ENCODE measurements at regions not wholly inside any gene's neighbourhood (a gene's known extent, or its start where the extent isn't known, plus 50 kb on each side); places are given as distances from the start of the nearest gene placed in this dataset.

- no peak for DNase-seq
Observed at GRCh38 chr10:36621346-36621745, 504.1 kb upstream of the ANKRD30A start.

DNA sequence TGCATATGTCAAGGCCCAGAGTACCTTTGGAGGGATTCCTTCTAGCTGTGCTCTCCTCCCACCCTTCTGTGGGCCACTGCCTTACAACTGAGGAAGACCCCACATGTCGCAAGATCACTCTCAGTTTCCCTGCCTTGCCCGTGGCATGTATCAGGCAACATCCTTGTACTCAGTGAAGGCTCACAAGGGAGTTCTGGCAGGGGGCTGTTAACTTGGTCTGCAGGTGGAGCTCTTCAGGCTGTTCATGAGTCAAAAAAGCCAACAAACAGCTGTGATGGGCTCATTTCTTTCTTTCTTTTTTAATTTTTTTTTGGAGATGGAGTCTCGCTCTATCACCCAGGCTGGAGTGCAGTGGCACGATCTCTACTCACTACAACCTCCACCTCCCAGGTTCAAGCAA, 513.0 kb upstream of the ANKRD30A start:
- no peak for DNase-seq

GRCh38 chr10:36608866-36609265, 516.5 kb upstream of the ANKRD30A start:
- DNase-seq, result no peak

DNA sequence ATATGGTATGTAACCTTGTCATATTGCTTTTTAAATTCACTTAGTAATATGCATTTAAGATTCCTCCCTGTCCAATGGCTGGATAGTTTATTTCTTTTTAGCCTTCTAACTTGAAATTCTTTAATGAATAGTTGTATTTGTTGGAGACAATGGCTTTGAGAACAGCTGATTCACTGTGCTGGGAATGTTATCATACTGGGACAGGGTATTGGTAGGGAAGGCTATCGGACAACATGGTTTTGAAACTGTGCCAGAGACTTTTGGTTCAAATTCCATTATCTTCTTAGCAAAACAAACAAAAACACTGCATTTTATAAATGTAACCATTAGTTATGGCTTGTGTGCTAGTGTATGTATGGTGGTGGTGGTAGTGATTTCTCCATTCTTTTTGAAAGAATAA, 517.1 kb upstream of the ANKRD30A start:
- no peak for DNase-seq

- no peak for DNase-seq
Observed at GRCh38 chr10:36606234-36606839, 519.1 kb upstream of the ANKRD30A start.

DNA sequence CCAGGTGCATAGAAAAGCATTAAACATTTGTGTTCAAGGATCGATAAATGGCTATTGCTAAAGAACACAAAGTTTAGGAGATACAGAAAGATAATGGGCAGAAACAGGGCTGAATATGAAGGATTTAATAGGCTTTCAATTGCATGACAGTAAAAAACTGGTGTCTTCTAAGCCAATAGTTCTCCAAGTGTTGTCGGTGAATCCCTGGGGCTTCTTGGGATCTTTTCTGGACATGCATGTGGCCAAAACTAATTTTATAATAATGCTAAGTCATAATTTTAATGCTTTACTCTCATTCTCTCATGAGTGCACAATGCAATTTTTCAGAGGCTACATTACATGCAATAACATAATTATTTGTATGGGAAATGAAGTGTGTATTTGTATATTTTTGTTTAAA, 521.1 kb upstream of the ANKRD30A start:
- no peak for DNase-seq

DNA sequence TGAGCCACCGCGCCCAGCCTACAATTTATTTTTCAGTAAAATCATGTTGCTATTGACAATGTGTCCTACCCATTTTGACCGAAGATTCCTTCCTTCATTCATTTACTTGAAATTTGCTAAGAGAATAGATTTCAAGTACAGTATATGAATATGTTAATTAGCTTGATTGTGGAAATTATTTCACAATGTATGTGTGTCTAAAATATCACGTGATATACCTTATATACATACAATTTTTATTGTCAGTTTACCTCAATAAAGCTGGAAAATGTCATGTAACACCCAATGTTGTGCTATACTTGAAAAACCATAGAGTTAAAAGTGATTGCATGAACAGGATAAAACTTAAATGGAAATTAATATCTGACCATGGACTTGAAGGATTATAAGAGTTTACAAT, 521.7 kb upstream of the ANKRD30A start:
- no peak for DNase-seq

DNA sequence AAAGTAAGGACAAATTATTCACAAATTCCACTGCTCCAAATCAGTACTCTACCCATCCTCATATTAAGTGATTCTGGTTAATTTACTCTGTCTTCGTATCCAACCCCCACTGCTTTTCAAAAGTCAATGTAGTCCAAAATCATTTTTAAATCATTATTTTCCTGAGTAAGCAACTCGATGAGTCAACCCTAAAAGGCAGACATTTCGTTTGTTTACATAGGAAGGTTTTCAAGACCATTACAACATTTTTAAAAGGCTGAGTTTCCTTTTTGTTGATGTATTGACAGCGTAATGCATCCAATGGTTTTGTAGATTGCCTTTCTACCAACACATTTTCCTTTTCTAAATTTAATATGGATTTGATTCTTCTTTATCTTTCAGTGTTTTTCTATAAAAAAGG, 523.0 kb upstream of the ANKRD30A start:
- DNase-seq, result no peak

DNA sequence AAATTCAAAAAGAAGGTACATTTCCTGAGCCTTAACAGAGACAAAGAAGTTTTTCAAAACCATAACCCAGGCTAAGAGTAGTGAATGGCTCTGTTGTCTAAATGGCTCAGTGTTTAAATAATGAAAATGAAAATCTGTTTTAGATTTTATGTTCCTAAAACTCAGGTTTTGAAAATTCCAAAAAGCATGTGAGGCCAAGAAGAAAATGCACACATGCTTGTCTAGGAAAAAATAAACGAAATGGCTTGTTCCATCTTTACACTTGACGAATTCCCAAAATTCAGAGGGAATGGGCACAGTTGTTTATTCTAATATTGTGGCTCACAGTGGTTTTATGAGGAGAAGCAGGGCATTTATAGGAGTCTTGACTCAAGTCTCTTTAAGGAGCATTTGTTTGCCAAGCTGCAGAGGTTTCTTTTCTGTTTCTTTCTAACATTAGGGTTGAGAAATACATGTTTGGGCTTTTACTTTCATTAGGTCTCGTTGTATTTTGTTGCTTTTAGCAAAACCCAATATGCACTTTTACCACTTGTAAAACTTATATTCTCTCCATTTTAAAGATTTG, 527.6 kb upstream of the ANKRD30A start:
- no peak for DNase-seq

DNA sequence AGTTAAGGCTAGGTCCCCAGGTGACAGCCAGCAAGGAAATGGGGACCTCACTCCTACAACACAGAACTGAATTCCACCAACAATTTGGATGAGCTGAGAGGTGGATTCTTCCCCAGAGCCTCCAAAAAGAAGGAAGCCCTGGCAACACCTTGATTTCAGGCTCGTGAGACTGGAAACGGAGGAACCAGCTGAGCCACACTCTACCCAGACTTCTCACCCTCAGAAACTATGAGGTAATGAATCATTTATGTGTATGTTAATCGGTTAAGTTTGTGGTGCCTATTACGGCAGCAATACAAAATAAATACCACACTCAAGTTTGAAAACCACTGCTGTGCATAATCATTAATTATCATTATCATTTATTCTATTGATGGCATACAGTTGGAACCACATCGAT, 532.4 kb upstream of the ANKRD30A start:
- no peak for DNase-seq

DNA sequence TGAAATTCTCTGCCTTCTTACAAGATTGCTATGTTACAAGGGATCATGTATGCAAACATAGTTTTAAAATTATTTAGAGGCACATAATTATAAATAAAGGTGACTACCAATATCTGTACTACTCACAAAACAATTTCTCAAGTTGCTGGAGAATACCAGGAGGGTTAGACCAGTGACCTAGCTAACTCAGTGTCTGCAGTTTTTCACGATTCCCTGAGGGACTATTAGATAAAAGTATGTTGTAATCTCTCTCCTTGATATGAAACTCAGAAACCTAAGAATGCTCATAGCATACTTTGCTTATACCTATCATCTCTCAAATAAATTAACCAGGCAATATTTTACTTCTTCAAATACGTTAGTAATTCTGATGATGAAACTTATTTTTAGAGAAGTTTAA, 534.0 kb upstream of the ANKRD30A start:
- DNase-seq, result no peak

GRCh38 chr10:36583690-36584089, 541.7 kb upstream of the ANKRD30A start:
- no peak for DNase-seq

- DNase-seq, result no peak
Observed at GRCh38 chr10:36581237-36581636, 544.2 kb upstream of the ANKRD30A start.

GRCh38 chr10:36578306-36578705, 547.1 kb upstream of the ANKRD30A start:
- no peak for DNase-seq

DNA sequence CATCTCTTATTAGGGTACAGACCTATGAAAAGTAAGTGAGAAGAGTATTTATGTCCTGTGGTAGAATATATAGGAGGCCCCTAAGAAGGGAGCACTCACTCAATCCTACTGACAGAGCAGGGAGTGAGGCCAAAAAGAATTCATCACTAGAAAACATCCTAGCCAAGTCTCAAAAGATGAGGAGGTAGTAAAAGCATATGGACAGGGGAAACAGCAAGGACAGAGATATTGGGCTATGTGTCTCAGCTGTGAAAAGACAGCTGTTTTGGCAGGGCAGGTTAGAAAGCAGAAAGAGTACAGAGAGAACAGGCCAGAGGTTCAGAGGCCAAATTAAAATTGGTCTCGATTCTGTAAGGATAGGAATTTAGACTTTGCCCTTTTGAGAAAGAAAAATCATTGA, 548.3 kb upstream of the ANKRD30A start:
- no peak for DNase-seq

DNA sequence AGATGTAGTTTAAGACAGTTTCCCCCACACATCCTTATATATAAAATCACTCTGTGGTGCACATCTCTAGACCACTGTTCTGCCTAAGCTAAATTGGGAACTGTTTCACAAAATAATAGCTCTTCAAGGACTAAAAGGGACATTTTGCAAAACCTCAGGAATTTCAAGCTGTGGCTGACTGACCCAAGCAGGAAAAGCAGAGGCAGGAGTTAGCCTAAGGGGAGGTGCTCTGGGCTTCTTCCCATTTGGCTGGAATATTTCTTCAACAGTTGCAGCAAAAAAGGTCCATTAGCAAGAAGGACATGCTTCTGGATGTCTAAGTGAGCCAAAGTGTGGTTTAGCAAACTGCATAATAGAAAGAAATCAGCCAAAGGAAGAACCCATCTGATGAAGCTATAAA, 551.2 kb upstream of the ANKRD30A start:
- DNase-seq, result no peak

DNA sequence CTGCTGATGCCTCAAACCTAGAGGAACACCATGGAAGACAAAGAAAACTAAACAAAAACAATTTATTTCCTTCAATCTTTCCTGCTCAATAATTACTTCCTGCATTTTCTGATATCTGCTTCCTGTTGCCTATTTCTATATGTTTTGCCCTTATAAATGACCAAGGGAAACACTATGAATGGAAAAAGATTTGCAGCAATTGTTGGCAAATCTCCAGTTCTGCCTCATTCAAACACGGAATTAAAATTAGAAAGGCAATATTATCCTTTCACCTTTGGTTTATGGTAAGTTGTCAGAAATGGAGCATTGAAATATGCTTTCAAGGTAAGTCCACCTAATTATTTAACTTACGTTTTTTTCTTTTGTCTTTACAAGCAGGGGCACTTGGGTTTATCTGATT, 552.2 kb upstream of the ANKRD30A start:
- no peak for DNase-seq

GRCh38 chr10:36564433-36564832, 561.0 kb upstream of the ANKRD30A start:
- no peak for DNase-seq

DNA sequence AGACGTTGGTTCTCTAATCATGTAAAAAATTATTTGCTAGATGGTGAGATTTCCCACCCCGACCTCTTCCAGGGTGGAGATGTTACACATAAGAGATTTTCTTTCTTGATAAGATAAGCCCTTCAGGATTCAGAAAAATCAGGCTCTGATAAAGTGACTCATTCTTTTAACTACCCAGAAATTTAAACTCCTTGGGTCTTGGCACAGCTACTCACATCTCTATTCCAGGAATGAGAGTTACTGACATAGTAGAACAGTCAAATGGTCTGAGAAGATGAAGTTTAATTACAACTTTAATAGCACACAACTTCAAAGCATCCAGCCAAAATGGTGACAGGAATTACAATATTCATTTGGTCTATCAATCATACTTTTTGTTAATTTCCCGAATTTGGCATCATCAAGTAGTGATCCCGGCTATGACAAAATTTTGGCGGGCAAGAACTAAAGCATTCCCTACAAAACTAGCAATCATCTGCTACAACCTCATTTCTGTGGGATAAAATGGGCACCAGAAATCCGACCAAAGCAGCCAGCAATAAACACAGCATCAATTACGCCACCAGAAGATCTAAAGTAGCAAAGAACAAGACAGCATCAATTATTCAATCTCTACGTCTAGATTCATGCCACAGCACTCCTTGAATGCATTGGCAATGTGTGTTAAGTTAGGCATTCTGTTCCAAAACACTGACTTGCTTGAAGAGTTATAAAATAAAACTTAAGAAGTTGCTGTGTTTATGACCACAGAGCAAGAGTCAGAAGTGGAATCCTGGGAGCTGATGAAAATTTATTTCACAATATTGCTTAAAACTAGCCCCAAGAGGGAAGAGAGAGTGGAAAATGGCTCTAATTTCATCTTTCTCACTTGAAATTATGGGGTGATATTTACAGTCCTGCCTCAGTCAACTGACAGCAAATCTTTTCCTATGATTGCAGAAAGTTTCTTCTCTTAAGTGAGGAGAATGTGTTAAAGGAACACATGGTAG, 565.7 kb upstream of the ANKRD30A start:
- no peak for DNase-seq

DNA sequence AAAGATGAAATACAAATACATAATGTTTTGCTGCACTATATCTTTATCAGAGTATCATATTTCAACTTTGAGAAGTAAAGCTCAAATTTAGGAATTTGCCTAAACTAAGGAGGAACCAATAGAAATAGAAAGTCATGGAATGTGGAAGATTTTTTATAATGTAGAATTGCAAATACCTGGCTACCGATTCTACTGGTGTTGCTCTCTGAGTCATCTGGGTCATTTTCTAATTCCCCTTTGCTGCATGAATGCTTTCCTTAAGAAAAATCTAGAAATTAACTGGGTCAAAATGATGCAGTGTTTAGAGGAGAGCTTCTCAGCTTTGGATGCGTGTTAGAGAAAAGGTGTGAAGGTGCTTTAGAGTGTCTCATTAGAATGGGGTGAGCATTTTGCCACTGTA, 568.9 kb upstream of the ANKRD30A start:
- DNase-seq, result no peak

DNA sequence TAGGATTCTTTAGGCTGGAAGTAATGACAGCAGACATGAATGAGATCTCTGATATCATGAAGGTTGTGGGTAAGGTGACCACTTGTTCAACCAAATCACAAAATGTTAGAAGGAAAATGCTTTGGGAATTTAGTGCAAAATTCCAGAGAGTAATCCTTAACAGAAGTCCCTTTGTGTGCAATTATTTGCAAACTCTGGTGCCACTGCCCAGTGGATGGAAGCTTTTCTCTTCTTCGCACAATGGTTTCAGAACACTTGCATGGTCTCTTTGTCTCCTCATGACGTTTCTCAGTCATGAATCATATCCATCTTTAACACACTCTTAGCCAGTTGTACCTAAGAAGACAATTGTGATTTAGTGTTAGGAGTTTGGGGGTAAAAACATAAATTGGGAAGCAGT, 570.4 kb upstream of the ANKRD30A start:
- DNase-seq, result no peak

- no peak for DNase-seq
Observed at GRCh38 chr10:36547965-36548364, 577.4 kb upstream of the ANKRD30A start.

DNA sequence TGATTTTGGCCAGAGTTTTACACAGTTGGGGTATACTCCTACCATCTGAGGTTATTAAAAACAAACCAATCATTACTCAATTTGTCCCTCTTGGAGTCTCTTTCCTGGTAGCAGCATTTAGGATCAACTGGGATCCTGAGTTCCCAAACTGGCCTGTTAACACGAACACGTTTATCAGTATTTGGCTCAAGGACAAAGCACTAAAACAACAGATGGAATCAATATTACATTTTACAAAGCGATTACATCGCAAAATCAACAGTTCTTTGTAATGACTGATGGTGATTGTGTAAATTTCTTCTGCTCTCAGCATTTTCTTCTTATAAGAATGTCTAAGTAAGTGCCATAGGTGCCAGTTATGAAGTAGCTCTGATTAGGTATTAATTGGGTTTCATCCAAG, 582.9 kb upstream of the ANKRD30A start:
- DNase-seq, result no peak

- DNase-seq, result no peak
Observed at GRCh38 chr10:36540611-36541010, 584.8 kb upstream of the ANKRD30A start.

Data from hematopoietic multipotent progenitor cell treated with erythropoietin and hydrocortisone succinate and interleukin-3 and kit ligand, for 6 days (in vitro differentiated cells).